DOHH2 (cell line): ENCODE measurements at regions not wholly inside any gene's neighbourhood (a gene's known extent, or its start where the extent isn't known, plus 50 kb on each side); places are given as distances from the start of the nearest gene placed in this dataset.

Source experiments
- EZH2phosphoT487 ChIP-seq: fragments of 200-600 bp; sonication (generic); IDR thresholded peaks from 2 replicates; pipeline ENCODE4 v1.6.1; 2017; ENCODE audit warnings: borderline replicate concordance, mild to moderate bottlenecking, antibody characterized with exemption, low read length, moderate library complexity, mixed read lengths
- TF ChIP-seq, protein P1 (sequence below): fragments of 200-600 bp; sonication (generic); IDR thresholded peaks from one replicate; pipeline ENCODE4 v1.5.1; 2014; ENCODE audit warnings: antibody characterized with exemption, mild to moderate bottlenecking, low read depth, low read length; ENCODE audit not compliant: poor library complexity, severe bottlenecking

DNA sequence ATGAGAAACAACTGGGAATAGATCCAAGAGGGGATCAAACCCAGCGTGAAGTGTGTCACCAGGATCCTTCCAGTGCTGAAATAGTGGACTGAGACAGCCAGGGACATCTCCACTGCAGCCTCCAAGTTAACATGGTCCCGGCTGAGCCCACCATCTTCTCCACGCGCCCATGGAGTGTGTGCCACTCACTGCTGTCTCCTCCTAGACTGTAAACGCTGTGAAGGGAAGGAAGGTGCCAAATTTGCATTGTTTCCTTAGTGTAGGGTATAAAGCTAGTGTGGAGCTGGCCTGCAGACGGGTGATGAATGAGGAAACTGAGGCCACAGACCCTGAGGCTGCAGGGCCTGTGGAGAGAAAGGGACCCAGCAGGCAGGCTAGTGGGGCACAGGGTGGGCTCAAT, 183.6 kb downstream of the FOXD2 start:
- TF ChIP-seq, protein P1, sequence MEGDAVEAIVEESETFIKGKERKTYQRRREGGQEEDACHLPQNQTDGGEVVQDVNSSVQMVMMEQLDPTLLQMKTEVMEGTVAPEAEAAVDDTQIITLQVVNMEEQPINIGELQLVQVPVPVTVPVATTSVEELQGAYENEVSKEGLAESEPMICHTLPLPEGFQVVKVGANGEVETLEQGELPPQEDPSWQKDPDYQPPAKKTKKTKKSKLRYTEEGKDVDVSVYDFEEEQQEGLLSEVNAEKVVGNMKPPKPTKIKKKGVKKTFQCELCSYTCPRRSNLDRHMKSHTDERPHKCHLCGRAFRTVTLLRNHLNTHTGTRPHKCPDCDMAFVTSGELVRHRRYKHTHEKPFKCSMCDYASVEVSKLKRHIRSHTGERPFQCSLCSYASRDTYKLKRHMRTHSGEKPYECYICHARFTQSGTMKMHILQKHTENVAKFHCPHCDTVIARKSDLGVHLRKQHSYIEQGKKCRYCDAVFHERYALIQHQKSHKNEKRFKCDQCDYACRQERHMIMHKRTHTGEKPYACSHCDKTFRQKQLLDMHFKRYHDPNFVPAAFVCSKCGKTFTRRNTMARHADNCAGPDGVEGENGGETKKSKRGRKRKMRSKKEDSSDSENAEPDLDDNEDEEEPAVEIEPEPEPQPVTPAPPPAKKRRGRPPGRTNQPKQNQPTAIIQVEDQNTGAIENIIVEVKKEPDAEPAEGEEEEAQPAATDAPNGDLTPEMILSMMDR, result no peak
- no peak for TF ChIP-seq EZH2phosphoT487
